ENCODE measurements at regions not wholly inside any gene's neighbourhood (a gene's known extent, or its start where the extent isn't known, plus 50 kb on each side); places are given as distances from the start of the nearest gene placed in this dataset.

GRCh38 chr6:168791917-168792316 lies 350.9 kb downstream of the SMOC2 start:
- Histone ChIP-seq H3K9me3 (ENCODE audit: control insufficient read depth, low read length) (no peaks in the 10 kb centered on the region), H3K36me3 (ENCODE audit: control insufficient read depth, insufficient read depth, low read length) (no peaks in the 10 kb centered on the region), H3K4me3 (ENCODE audit: extremely low read depth, insufficient read depth, low read length, poor library complexity, severe bottlenecking) (no peak overlapping the region), H3K4me1 (ENCODE audit: control insufficient read depth, insufficient read depth, low read length, poor library complexity, severe bottlenecking) (no peaks in the 10 kb centered on the region), H3K27ac (ENCODE audit: low read depth, low read length, severe bottlenecking) (no peak overlapping the region)
- WGBS, 2 experiments (ENCODE audit: insufficient coverage in 2 of 2): 70 to 94% methylated on average over 3 to 4 of the region's 4 CpGs

- Histone ChIP-seq H3K9me3 (ENCODE audit: control insufficient read depth, low read length) (no peaks in the 10 kb centered on the region), H3K27ac (ENCODE audit: low read depth, low read length, severe bottlenecking) (no peak overlapping the region), H3K4me1 (ENCODE audit: control insufficient read depth, insufficient read depth, low read length, poor library complexity, severe bottlenecking) (no peaks in the 10 kb centered on the region), H3K36me3 (ENCODE audit: control insufficient read depth, insufficient read depth, low read length) (no peaks in the 10 kb centered on the region), H3K4me3 (ENCODE audit: extremely low read depth, insufficient read depth, low read length, poor library complexity, severe bottlenecking) (no peak overlapping the region)
- 86 to 94% methylated on average over 8 to 9 of the region's 10 CpGs for WGBS, 2 experiments (ENCODE audit: insufficient coverage in 2 of 2)
These were observed 348.7 kb downstream of the SMOC2 start for GRCh38 chr6:168789699-168790098.

- H3K9me3 ChIP-seq (ENCODE audit: control insufficient read depth, low read length): no peaks in the 10 kb centered on the region
- 76 to 84% methylated on average over 3 to 4 of the region's 10 CpGs for WGBS, 2 experiments (ENCODE audit: insufficient coverage in 2 of 2)
- H3K4me1 ChIP-seq (ENCODE audit: control insufficient read depth, insufficient read depth, low read length, poor library complexity, severe bottlenecking): no peaks in the 10 kb centered on the region
- H3K36me3 ChIP-seq (ENCODE audit: control insufficient read depth, insufficient read depth, low read length): no peaks in the 10 kb centered on the region
- no peak overlapping the region for H3K4me3 ChIP-seq (ENCODE audit: extremely low read depth, insufficient read depth, low read length, poor library complexity, severe bottlenecking)
- H3K27ac ChIP-seq (ENCODE audit: low read depth, low read length, severe bottlenecking): no peak overlapping the region
These were observed 344.9 kb downstream of the SMOC2 start for GRCh38 chr6:168785720-168786511.

GRCh38 chr6:168784426-168784825 lies 343.4 kb downstream of the SMOC2 start:
- Histone ChIP-seq H3K36me3 (ENCODE audit: control insufficient read depth, insufficient read depth, low read length) (no peaks in the 10 kb centered on the region), H3K4me3 (ENCODE audit: extremely low read depth, insufficient read depth, low read length, poor library complexity, severe bottlenecking) (no peak overlapping the region), H3K9me3 (ENCODE audit: control insufficient read depth, low read length) (no peaks in the 10 kb centered on the region), H3K4me1 (ENCODE audit: control insufficient read depth, insufficient read depth, low read length, poor library complexity, severe bottlenecking) (no peaks in the 10 kb centered on the region), H3K27ac (ENCODE audit: low read depth, low read length, severe bottlenecking) (no peak overlapping the region)
- WGBS, 2 experiments (ENCODE audit: insufficient coverage in 2 of 2): 92 to 94% methylated on average over 10 to 13 of the region's 14 CpGs

GRCh38 chr6:168783720-168784119 lies 342.7 kb downstream of the SMOC2 start:
- H3K4me3 ChIP-seq (ENCODE audit: extremely low read depth, insufficient read depth, low read length, poor library complexity, severe bottlenecking): no peak overlapping the region
- 93 to 98% methylated on average over 11 of the region's 11 CpGs for WGBS, 2 experiments (ENCODE audit: insufficient coverage in 2 of 2)
- no peaks in the 10 kb centered on the region for H3K4me1 ChIP-seq (ENCODE audit: control insufficient read depth, insufficient read depth, low read length, poor library complexity, severe bottlenecking)
- no peaks in the 10 kb centered on the region for H3K9me3 ChIP-seq (ENCODE audit: control insufficient read depth, low read length)
- no peaks in the 10 kb centered on the region for H3K36me3 ChIP-seq (ENCODE audit: control insufficient read depth, insufficient read depth, low read length)
- H3K27ac ChIP-seq (ENCODE audit: low read depth, low read length, severe bottlenecking): no peak overlapping the region

GRCh38 chr6:168782187-168782751 lies 341.3 kb downstream of the SMOC2 start:
- WGBS, 2 experiments (ENCODE audit: insufficient coverage in 2 of 2): 88 to 90% methylated on average over 16 of the region's 18 CpGs
- Histone ChIP-seq H3K4me3 (ENCODE audit: extremely low read depth, insufficient read depth, low read length, poor library complexity, severe bottlenecking) (no peak overlapping the region), H3K36me3 (ENCODE audit: control insufficient read depth, insufficient read depth, low read length) (no peaks in the 10 kb centered on the region), H3K27ac (ENCODE audit: low read depth, low read length, severe bottlenecking) (no peak overlapping the region), H3K9me3 (ENCODE audit: control insufficient read depth, low read length) (no peaks in the 10 kb centered on the region), H3K4me1 (ENCODE audit: control insufficient read depth, insufficient read depth, low read length, poor library complexity, severe bottlenecking) (no peaks in the 10 kb centered on the region)

- Histone ChIP-seq H3K9me3 (ENCODE audit: control insufficient read depth, low read length) (no peaks in the 10 kb centered on the region), H3K4me1 (ENCODE audit: control insufficient read depth, insufficient read depth, low read length, poor library complexity, severe bottlenecking) (no peaks in the 10 kb centered on the region), H3K27ac (ENCODE audit: low read depth, low read length, severe bottlenecking) (no peak overlapping the region), H3K36me3 (ENCODE audit: control insufficient read depth, insufficient read depth, low read length) (no peaks in the 10 kb centered on the region), H3K4me3 (ENCODE audit: extremely low read depth, insufficient read depth, low read length, poor library complexity, severe bottlenecking) (no peak overlapping the region)
- WGBS, 2 experiments (ENCODE audit: insufficient coverage in 2 of 2): 82 to 84% methylated on average over 4 to 6 of the region's 7 CpGs
These were observed 337.2 kb downstream of the SMOC2 start for GRCh38 chr6:168778201-168778600.

- no peaks in the 10 kb centered on the region for H3K36me3 ChIP-seq (ENCODE audit: control insufficient read depth, insufficient read depth, low read length)
- H3K27ac ChIP-seq (ENCODE audit: low read depth, low read length, severe bottlenecking): no peak overlapping the region
- H3K4me3 ChIP-seq (ENCODE audit: extremely low read depth, insufficient read depth, low read length, poor library complexity, severe bottlenecking): no peak overlapping the region
- no peaks in the 10 kb centered on the region for H3K9me3 ChIP-seq (ENCODE audit: control insufficient read depth, low read length)
- no peaks in the 10 kb centered on the region for H3K4me1 ChIP-seq (ENCODE audit: control insufficient read depth, insufficient read depth, low read length, poor library complexity, severe bottlenecking)
These were observed 333.4 kb downstream of the SMOC2 start for GRCh38 chr6:168774381-168774780.

- H3K36me3 ChIP-seq (ENCODE audit: control insufficient read depth, insufficient read depth, low read length): no peaks in the 10 kb centered on the region
- H3K4me1 ChIP-seq (ENCODE audit: control insufficient read depth, insufficient read depth, low read length, poor library complexity, severe bottlenecking): no peaks in the 10 kb centered on the region
- no peak overlapping the region for H3K4me3 ChIP-seq (ENCODE audit: extremely low read depth, insufficient read depth, low read length, poor library complexity, severe bottlenecking)
- peaks cover under 1% of the 10 kb centered on the region for H3K9me3 ChIP-seq (ENCODE audit: control insufficient read depth, low read length)
- no peak overlapping the region for H3K27ac ChIP-seq (ENCODE audit: low read depth, low read length, severe bottlenecking)
These were observed 332.8 kb downstream of the SMOC2 start for GRCh38 chr6:168773788-168774187.

GRCh38 chr6:168765752-168766151 lies 324.8 kb downstream of the SMOC2 start:
- Histone ChIP-seq H3K27ac (ENCODE audit: low read depth, low read length, severe bottlenecking) (no peak overlapping the region), H3K4me1 (ENCODE audit: control insufficient read depth, insufficient read depth, low read length, poor library complexity, severe bottlenecking) (no peaks in the 10 kb centered on the region), H3K4me3 (ENCODE audit: extremely low read depth, insufficient read depth, low read length, poor library complexity, severe bottlenecking) (no peak overlapping the region), H3K9me3 (ENCODE audit: control insufficient read depth, low read length) (peaks cover 10% of the 10 kb centered on the region), H3K36me3 (ENCODE audit: control insufficient read depth, insufficient read depth, low read length) (no peaks in the 10 kb centered on the region)
- 38 to 60% methylated on average over 1 of the region's 1 CpG for WGBS, 2 experiments (ENCODE audit: insufficient coverage in 2 of 2)

- H3K9me3 ChIP-seq (ENCODE audit: control insufficient read depth, low read length): no peaks in the 10 kb centered on the region
- H3K4me1 ChIP-seq (ENCODE audit: control insufficient read depth, insufficient read depth, low read length, poor library complexity, severe bottlenecking): peaks cover 16% of the 10 kb centered on the region
- no peak overlapping the region for H3K4me3 ChIP-seq (ENCODE audit: extremely low read depth, insufficient read depth, low read length, poor library complexity, severe bottlenecking)
- 38 to 48% methylated on average over 2 of the region's 3 CpGs for WGBS, 2 experiments (ENCODE audit: insufficient coverage in 2 of 2)
- H3K36me3 ChIP-seq (ENCODE audit: control insufficient read depth, insufficient read depth, low read length): no peaks in the 10 kb centered on the region
- peak overlapping the region; percentile 77 for H3K27ac ChIP-seq (ENCODE audit: low read depth, low read length, severe bottlenecking)
These were observed 315.1 kb downstream of the SMOC2 start for GRCh38 chr6:168756009-168756634.

Measured in mesodermal cell (in vitro differentiated cells).